Heart left ventricle (tissue), 13 donors: ENCODE measurements at regions not wholly inside any gene's neighbourhood (a gene's known extent, or its start where the extent isn't known, plus 50 kb on each side); places are given as distances from the start of the nearest gene placed in this dataset.
"Not testable (repeated sequence)": the region's sequence is repeated elsewhere in the genome, so short reads cannot be mapped to it uniquely, and the experiment has no call there.

ENCODE experiments used
- CTCF ChIP-seq, 12 donors: fragments of 200-600 bp; sonication (generic) in 4 of 12; IDR thresholded peaks; one replicate each; pipeline versions ENCODE4 v1.5.0 to v1.8.0; 2018 to 2022; ENCODE audit warnings: antibody characterized with exemption in 12 of 12, mild to moderate bottlenecking in 5 of 12
- POLR2A ChIP-seq, 2 donors: fragments of 450-650 bp; IDR thresholded peaks; one replicate each; pipeline ENCODE4 v1.6.1; 2017; ENCODE audit warnings: antibody characterized with exemption in 2 of 2, mild to moderate bottlenecking in 2 of 2, moderate library complexity in 2 of 2
- donor health status: ischemic (EF 13 %, LVEDD 7.1; RV severe dilation, severe dysfunction).
- donor health status: DM: no; HTN: yes; CAD: no.
- donor health status: DM: no; HTN: no; CAD: no.
- donor health status: ischemic (EF 25% LVEDD 6.9; RV normal size, moderate dysfunction).
- donor health status: ischemic (EF 25% LVEDD 5.7; RV mildly dilated, moderate dysfunction).
- donor health status: ischemic (EF 35%, LVEDD 5.7; RV mildly dilated, moderate dysfunction).
- donor health status: nonischemic (EF 11% LVEDD 7.7; RV severe dilation, severe dysfunction).
- donor health status: DM: yes; HTN: yes; CAD: no.
- donor health status: PGD.
- donor health status: ischemic (EF 29% LVEDD 5.4; RV normal size, mild dysfunction).
- donor health status: nonischemic (EF 23%, LVEDD 6.1; RV moderate dilation, normal function).

- not testable (repeated sequence) for TF ChIP-seq POLR2A, CTCF (IDR thresholded peaks at IDR 0.05)
Measured at GRCh38 chrX:13821-14443, 267.2 kb upstream of the PLCXD1 start.
